Activated naive CD4-positive, alpha-beta T cell treated with anti-CD3 and anti-CD28 coated beads, Interleukin-2, amount 50 U/mL, for 24 hours (primary cell): ENCODE measurements at regions not wholly inside any gene's neighbourhood (a gene's known extent, or its start where the extent isn't known, plus 50 kb on each side); places are given as distances from the start of the nearest gene placed in this dataset.
"Not testable (repeated sequence)": the region's sequence is repeated elsewhere in the genome, so short reads cannot be mapped to it uniquely, and the experiment has no call there.

Experiments
- H3K27ac Mint-ChIP-seq: one replicate; pipeline ENCODE4 v1.8.0; 2021; ENCODE audit warnings: mild to moderate bottlenecking, mixed read lengths
- H3K27me3 Mint-ChIP-seq: one replicate; pipeline ENCODE4 v1.8.0; 2021; ENCODE audit warnings: mixed read lengths
- H3K36me3 Mint-ChIP-seq: one replicate; pipeline ENCODE4 v1.8.0; 2021; ENCODE audit warnings: mixed read lengths
- H3K4me1 Mint-ChIP-seq: one replicate; pipeline ENCODE4 v1.8.0; 2021; ENCODE audit warnings: mixed read lengths
- H3K4me3 Mint-ChIP-seq: one replicate; pipeline ENCODE4 v1.8.0; 2021; ENCODE audit warnings: mild to moderate bottlenecking, mixed read lengths
- H3K9me3 Mint-ChIP-seq: one replicate; pipeline ENCODE4 v1.8.0; 2021; ENCODE audit warnings: mixed read lengths

- H3K4me3 Mint-ChIP-seq, H3K4me1 Mint-ChIP-seq, H3K9me3 Mint-ChIP-seq, H3K27ac Mint-ChIP-seq, H3K36me3 Mint-ChIP-seq, H3K27me3 Mint-ChIP-seq: not testable (repeated sequence)
Measured at GRCh38 chr2:89863209-89863608, 1171.7 kb downstream of the RPIA start.

- H3K4me3 Mint-ChIP-seq, H3K9me3 Mint-ChIP-seq, H3K27me3 Mint-ChIP-seq, H3K4me1 Mint-ChIP-seq, H3K36me3 Mint-ChIP-seq, H3K27ac Mint-ChIP-seq: not testable (repeated sequence)
Measured at GRCh38 chr2:89874810-89875595, 1183.5 kb downstream of the RPIA start.

- H3K27me3 Mint-ChIP-seq, H3K4me1 Mint-ChIP-seq, H3K9me3 Mint-ChIP-seq, H3K27ac Mint-ChIP-seq, H3K4me3 Mint-ChIP-seq, H3K36me3 Mint-ChIP-seq: not testable (repeated sequence)
Measured at GRCh38 chr2:89876445-89876844, 1185.0 kb downstream of the RPIA start.

GRCh38 chr2:89876878-89877277, 1185.4 kb downstream of the RPIA start:
- H3K4me3 Mint-ChIP-seq, H3K9me3 Mint-ChIP-seq, H3K27me3 Mint-ChIP-seq, H3K4me1 Mint-ChIP-seq, H3K27ac Mint-ChIP-seq, H3K36me3 Mint-ChIP-seq: not testable (repeated sequence)

GRCh38 chr2:89882880-89883279, 1191.4 kb downstream of the RPIA start:
- not testable (repeated sequence) for H3K4me3 Mint-ChIP-seq, H3K27me3 Mint-ChIP-seq, H3K27ac Mint-ChIP-seq, H3K4me1 Mint-ChIP-seq, H3K36me3 Mint-ChIP-seq, H3K9me3 Mint-ChIP-seq

- not testable (repeated sequence) for H3K27me3 Mint-ChIP-seq, H3K4me1 Mint-ChIP-seq
Measured at GRCh38 chr2:89883624-89884023, 1192.2 kb downstream of the RPIA start.

GRCh38 chr2:89885071-89885470, 1193.6 kb downstream of the RPIA start:
- H3K27ac Mint-ChIP-seq, H3K27me3 Mint-ChIP-seq, H3K4me3 Mint-ChIP-seq, H3K4me1 Mint-ChIP-seq, H3K9me3 Mint-ChIP-seq, H3K36me3 Mint-ChIP-seq: not testable (repeated sequence)

More at GRCh38 chr2:89883624-89884023, 1192.2 kb downstream of the RPIA start:
- not testable (repeated sequence) for H3K9me3 Mint-ChIP-seq, H3K36me3 Mint-ChIP-seq, H3K4me3 Mint-ChIP-seq, H3K27ac Mint-ChIP-seq

- not testable (repeated sequence) for H3K9me3 Mint-ChIP-seq, H3K36me3 Mint-ChIP-seq, H3K4me1 Mint-ChIP-seq, H3K4me3 Mint-ChIP-seq, H3K27ac Mint-ChIP-seq, H3K27me3 Mint-ChIP-seq
Measured at GRCh38 chr2:89888693-89889092, 1197.2 kb downstream of the RPIA start.

- H3K36me3 Mint-ChIP-seq, H3K4me1 Mint-ChIP-seq, H3K4me3 Mint-ChIP-seq, H3K9me3 Mint-ChIP-seq, H3K27ac Mint-ChIP-seq, H3K27me3 Mint-ChIP-seq: not testable (repeated sequence)
Measured at GRCh38 chr2:89890185-89890773, 1198.8 kb downstream of the RPIA start.

- not testable (repeated sequence) for H3K27me3 Mint-ChIP-seq, H3K4me1 Mint-ChIP-seq, H3K4me3 Mint-ChIP-seq, H3K27ac Mint-ChIP-seq, H3K36me3 Mint-ChIP-seq, H3K9me3 Mint-ChIP-seq
Measured at GRCh38 chr2:89894988-89895387, 1203.5 kb downstream of the RPIA start.

- not testable (repeated sequence) for H3K4me3 Mint-ChIP-seq, H3K27me3 Mint-ChIP-seq, H3K27ac Mint-ChIP-seq, H3K36me3 Mint-ChIP-seq, H3K9me3 Mint-ChIP-seq, H3K4me1 Mint-ChIP-seq
Measured at GRCh38 chr2:89895629-89896028, 1204.2 kb downstream of the RPIA start.

- not testable (repeated sequence) for H3K27ac Mint-ChIP-seq, H3K4me3 Mint-ChIP-seq, H3K27me3 Mint-ChIP-seq, H3K36me3 Mint-ChIP-seq, H3K9me3 Mint-ChIP-seq, H3K4me1 Mint-ChIP-seq
Measured at GRCh38 chr2:89927018-89927417, 1235.5 kb downstream of the RPIA start.

- H3K4me3 Mint-ChIP-seq, H3K4me1 Mint-ChIP-seq, H3K27ac Mint-ChIP-seq, H3K9me3 Mint-ChIP-seq, H3K27me3 Mint-ChIP-seq, H3K36me3 Mint-ChIP-seq: not testable (repeated sequence)
Measured at GRCh38 chr2:89935436-89935835, 1244.0 kb downstream of the RPIA start.

GRCh38 chr2:89936011-89936410, 1244.5 kb downstream of the RPIA start:
- not testable (repeated sequence) for H3K4me1 Mint-ChIP-seq, H3K36me3 Mint-ChIP-seq, H3K9me3 Mint-ChIP-seq, H3K4me3 Mint-ChIP-seq, H3K27ac Mint-ChIP-seq, H3K27me3 Mint-ChIP-seq

- H3K27ac Mint-ChIP-seq, H3K36me3 Mint-ChIP-seq, H3K27me3 Mint-ChIP-seq, H3K4me1 Mint-ChIP-seq, H3K9me3 Mint-ChIP-seq, H3K4me3 Mint-ChIP-seq: not testable (repeated sequence)
Measured at GRCh38 chr2:89936559-89936958, 1245.1 kb downstream of the RPIA start.

GRCh38 chr2:89938756-89939155, 1247.3 kb downstream of the RPIA start:
- not testable (repeated sequence) for H3K27ac Mint-ChIP-seq, H3K36me3 Mint-ChIP-seq, H3K4me3 Mint-ChIP-seq, H3K9me3 Mint-ChIP-seq, H3K27me3 Mint-ChIP-seq, H3K4me1 Mint-ChIP-seq

- H3K27ac Mint-ChIP-seq, H3K4me3 Mint-ChIP-seq, H3K27me3 Mint-ChIP-seq, H3K36me3 Mint-ChIP-seq, H3K9me3 Mint-ChIP-seq, H3K4me1 Mint-ChIP-seq: not testable (repeated sequence)
Measured at GRCh38 chr2:89944267-89944666, 1252.8 kb downstream of the RPIA start.
